Left renal pelvis (tissue), 4 donors: ENCODE measurements at regions not wholly inside any gene's neighbourhood (a gene's known extent, or its start where the extent isn't known, plus 50 kb on each side); places are given as distances from the start of the nearest gene placed in this dataset.
"Not testable (repeated sequence)": the region's sequence is repeated elsewhere in the genome, so short reads cannot be mapped to it uniquely, and the experiment has no call there.

Source experiments
- DNase-seq, 4 donors: peaks; one replicate each; pipeline ENCODE4 v3.0.0-alpha.2; 2013; ENCODE audit warnings: low read depth in 4 of 4, low spot score in 3 of 4

DNA sequence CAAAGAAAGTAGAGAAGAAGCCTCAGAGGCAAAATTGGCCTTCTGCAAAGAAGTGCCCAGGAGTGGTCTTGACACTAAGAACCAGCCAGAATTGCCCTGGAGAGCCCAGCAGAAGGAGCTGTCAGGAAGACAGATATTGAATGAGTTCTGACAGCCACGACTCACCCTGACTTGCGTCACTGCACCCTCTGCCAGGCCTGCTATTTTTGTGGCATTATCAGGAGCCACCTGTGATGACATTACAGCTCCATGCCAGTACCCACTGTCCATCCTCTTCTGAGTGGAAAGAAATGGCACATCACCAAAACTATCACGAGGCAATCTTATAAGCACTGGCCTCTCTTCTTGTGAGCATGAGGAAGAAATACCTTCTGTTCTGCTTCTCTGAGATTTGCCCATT, 67.7 kb downstream of the SMIM20 start:
- DNase-seq = no peak

DNA sequence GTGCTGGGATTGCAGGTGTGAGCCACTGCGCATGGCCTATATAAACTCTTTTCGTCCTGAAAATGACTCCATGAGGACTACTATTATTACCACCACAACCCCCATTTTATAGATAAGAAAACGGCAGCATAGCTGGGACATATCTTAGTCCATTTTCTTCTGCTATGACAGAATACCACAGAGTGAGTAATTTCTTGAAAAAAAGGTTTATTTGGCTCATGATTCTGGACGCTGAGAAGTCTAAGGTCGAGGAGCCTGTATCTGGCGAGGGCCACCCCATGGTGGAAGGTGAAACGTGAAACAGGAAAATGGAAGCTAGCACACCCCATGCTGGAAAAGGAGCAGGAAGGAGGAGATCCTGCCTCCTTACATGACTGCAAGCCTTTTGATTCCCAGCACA, 68.9 kb downstream of the SMIM20 start:
- DNase-seq = no peak

DNA sequence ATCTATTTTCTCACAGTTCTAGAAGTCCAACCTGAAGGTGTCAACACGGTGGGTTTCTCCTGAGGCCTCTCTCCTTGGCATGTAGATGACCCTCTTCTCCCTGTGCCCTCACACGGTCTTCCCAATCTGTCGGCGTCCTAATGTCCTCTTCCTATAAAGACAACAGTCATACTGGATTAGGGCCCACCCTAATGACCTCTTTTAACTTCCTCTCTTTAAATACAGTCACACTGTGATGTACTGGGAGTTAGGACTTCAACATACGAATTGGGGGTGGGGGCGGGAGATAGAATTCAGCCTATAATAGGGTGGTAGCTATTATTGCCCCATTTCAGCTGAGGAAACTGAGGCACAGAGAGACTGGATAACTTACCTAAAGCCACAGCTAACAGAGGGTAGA, 70.2 kb downstream of the SMIM20 start:
- no peak for DNase-seq

DNA sequence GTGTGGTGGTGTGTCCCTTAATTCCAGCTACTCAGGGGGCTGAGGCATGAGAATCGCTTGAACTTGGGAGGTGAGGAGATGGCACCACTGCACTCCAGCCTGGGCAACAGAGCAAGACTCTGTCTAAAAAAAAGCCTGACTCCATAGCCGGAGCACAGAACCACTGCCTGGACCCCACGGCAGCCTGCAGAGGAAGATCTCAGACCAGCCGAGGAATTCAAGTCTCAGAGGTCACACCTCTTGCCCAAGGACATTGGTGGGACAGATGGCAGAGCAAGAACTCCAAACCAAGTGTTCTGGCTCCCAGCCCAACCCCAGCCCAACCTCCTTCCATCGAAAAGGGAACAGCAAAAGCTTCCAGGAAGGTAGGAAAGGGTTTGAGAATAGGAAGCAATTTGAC, 70.8 kb downstream of the SMIM20 start:
- DNase-seq = no peak

DNA sequence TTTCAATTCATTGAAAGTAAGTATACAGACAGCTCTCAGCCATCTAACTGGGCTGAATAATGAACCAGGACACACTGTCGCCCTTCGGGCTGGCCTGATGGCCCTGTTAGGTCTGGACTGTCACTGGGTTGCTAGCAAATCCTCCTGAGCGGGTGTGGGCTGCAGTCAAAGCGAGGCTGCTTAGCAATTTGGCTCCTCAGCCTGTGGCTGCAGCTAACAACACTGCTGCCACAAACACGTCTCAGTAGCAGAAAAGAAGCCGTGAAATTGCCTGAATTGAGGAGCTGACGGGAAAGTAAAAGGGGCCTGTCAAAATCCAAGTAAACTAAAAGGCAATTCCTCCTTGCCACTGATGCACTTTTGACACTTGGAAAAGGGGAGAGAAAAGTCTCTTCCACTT, 72.8 kb downstream of the SMIM20 start:
- DNase-seq = no peak

DNA sequence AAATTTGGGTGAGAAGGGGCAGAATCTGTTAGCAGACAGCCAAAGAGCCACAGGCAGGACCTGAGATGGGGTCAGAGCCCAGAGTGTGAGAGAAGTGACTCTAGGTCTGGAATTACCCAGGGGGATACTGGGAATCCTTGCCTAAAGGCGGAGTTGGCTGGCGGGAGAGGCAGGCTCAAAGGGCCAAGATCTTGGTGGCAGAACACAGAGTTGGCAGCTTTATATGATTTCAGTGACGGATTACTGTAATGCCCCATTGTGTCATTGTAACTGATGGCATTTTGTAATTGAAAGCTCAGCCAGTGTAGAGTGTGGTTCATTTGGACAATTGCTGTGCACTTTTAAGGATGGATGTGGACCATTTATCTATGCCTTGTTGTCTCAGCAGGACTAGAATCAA, 77.3 kb downstream of the SMIM20 start:
- DNase-seq = no peak

DNA sequence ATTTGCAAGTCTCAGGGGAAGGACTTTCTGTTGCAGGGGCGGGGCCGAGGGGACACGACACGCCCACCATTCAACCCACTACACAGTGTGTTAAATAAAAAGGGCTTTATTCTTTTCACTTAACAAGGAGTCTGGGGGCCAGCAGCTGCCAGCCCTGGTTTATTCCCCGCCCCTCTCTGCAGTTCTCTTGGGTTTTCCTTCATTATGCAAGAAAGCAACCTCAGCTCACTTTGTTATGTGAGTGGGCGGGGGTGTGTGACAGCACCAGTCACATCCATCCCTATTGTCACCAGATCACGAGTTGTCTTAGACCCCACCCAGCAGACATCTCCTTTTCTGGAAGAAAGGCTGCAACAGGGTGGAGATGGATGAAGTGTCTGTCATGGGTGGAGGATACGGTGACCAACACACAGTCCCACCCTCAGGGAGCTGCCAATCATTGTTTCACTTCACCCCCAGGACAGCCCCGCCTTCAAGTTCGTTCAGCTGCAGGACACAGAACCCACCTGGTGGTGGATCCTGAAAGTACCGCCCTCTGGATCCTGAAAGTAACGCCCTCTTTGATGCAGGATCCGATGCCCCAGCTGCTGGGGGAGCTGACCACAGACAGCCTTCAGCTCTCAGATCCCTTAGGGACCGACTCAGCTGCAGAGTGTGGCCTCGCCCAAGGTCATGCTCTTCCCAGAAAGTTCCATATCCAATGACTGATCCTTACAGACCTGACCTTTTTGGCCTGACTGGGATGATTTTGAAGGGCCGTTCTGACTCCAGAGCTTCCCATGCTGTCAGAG, 79.6 kb downstream of the SMIM20 start:
- no peak for DNase-seq

DNA sequence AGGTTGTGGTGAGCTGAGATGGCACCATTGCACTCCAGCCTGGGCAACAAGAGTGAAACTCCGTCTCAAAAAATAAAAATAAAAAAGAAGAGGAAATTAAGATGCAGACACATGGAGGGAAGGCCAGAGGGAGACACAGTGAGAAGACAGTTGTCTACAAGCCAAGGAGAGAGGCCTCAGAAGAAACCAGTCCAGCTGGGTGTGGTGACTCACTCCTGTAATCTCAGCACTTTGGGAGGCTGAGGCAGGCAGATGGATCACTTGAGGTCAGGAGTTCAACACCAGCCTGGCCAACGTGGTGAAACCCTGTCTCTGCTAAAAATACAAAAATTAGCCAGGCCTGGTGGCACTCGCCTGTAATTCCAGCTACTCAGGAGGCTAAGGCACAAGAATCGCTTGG, 80.6 kb downstream of the SMIM20 start:
- not testable (repeated sequence) for DNase-seq

DNA sequence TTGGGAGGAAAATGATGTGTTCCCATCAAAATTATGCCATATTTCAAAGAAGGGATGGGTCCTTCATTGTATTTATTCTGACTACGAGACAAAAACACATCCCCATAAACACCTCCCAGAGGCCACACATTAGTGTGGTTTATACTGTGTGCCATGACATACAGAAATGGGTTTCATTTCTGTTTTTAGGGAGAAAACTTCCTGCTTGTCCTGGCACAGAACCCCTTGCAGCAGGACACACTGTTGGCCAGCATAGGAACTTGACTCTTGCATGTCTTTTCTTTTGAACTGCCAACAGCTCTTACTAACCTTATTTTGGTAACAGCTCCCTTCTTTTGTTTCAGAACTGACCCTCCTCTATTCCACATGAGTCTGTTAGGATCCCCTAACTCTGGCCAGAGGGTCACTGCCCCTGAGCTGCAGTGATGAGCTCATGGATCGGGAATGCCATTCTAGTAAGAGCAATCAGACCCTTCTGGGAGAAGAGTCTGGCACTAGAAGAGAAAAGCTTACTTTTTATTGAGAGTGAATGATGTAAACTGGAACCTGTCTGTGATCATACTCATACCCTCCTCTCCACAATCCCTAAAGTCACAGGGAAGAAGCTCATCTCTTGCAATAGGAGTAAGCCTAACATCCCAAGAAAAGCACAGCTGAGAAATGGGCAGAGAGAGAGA, 86.4 kb downstream of the SMIM20 start:
- DNase-seq = no peak

DNA sequence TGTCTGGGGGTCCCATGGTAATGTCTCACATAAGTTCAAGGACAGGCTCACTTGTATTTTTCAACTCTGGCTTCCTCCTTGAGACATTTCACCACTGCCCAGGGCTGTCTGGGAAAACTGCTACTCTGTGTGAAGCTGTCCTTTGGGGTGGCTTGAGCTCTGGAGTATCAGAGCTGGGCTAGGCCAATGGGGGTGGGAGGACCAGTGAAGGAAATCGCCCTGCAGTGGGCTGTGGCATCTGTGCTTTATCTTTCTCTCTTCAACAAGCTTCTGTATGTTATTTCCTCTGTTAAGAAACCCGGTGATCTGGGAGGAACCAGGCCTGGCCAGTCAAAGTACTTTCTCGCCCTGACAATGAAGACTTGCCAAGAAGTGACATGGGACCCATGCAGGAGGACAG, 87.4 kb downstream of the SMIM20 start:
- no peak for DNase-seq

DNA sequence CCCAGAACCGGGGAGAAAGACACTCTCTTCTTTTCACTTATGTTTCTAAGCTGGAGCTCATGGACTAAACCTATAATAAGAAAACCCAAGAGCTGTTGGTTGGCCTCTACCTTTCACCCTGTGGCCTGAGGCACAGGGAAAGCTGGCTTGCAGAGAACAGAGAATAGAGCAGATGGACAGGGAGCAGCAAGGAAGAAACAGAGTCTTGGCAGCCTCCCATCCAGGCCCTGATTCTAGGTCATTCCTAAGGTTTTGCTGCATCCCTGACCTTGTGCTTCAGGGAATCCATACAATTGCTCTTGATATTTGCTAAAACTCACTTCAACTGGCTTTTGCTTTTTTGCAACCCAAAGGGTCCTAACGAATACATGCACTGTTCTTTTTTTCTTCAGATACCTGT, 87.8 kb downstream of the SMIM20 start:
- DNase-seq = no peak

DNA sequence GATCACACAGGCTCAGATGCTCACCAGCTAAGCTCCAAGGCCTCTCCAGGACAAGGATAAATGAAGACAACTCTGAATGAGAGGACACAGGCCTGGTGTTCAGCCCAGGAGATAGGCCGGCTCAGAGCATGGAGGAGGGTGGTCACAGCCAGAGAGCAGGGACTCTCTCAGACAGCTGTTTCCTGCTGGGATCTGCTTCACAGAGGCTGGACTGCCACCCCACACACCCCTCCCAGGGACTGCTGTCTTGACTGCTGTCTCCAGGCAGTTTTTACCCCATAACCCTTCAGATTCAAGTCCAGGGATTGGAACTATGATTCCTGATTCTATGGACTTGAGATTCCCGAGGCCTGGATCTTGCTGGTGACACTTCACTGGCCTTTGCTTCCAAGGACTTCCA, 89.0 kb downstream of the SMIM20 start:
- no peak for DNase-seq

DNA sequence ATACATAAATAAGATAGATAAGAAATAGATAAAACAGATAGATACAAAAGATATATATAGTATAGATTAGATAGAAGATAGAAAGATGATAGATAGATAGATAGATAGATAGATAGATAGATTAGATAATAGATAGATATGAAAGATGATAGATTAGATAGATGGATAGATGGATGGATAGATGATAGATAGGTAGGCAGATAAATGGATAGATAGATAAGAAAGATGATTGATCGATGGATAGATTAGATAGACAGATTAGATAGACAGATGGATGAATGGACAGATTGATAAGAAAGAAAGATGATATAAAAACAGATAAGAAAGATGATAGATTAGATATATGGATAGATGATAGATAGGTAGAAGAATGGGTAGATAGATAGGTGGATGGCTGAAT, 90.3 kb downstream of the SMIM20 start:
- DNase-seq = no peak

DNA sequence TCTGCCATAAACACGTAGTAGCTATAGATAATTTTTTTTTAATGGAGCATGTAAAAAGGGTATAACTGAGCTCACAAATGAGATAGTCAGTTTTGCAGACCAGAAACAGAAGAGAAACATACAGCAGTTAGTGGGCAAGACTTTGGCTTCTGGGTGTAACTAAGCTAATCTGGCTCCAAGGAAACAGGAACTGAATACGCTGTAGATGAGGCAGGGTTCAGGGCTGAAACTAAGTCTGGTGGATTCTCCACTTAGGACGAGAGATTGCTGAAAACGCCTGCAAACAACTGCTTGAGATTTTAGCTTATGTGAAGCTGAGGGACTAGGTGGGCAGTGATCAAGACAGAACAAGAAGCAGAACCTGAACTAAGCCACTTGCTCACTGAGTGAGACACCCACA, 91.7 kb downstream of the SMIM20 start:
- DNase-seq = no peak

DNA sequence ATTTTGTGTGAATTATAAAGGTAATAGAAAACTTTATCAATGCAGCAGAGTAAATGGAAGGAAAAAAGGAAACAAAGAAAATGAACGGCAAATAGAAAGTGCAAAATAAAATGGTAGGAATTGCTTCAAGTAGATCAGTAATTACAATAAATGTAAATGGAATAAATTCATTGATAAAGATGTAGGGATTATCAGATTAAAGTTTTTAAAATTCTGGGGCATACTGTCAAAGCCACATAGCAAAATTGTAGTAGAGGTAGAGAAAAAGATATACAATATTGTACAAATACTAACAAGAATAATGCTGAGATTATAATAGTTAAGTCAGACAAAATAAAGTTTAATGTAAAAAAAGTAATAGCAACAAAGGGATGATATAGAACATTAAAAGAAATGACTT, 94.7 kb downstream of the SMIM20 start:
- DNase-seq = no peak

DNA sequence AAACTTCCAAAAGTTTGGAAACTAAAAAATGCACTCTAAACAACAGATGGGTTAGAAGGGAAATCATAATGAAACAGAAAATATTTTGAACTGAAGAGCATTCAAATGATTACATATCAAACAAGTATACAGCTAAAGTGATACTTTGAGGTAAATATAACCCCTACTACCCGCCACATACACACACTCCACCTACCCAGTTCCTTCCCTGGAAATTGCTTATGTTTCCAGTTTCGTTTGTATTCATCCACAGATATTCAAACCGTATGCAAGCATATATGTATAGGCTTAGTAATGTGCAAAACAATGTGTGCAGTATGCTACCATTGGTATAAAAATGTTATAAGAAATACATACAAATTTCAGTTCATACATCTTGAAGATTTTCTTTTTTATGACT, 95.5 kb downstream of the SMIM20 start:
- no peak for DNase-seq

DNA sequence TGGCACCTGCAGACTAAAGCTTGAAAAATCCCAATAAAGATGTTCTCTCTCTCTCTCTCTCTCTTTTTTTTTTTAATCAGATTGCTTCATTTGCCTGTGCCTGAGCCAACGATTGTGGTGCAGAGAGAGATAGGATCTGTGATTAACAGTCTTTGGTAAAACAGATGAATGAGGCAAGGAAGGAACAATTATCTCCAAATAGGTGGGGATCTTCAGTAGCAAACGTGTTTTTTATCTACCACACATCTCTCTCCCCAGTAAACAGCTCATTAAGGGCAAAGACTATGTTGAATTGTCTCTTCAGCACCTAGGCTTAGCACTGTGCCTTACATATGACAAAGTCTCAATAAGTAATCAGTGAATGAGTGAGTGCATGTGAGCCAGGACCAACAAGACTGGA, 96.3 kb downstream of the SMIM20 start:
- no peak for DNase-seq

DNA sequence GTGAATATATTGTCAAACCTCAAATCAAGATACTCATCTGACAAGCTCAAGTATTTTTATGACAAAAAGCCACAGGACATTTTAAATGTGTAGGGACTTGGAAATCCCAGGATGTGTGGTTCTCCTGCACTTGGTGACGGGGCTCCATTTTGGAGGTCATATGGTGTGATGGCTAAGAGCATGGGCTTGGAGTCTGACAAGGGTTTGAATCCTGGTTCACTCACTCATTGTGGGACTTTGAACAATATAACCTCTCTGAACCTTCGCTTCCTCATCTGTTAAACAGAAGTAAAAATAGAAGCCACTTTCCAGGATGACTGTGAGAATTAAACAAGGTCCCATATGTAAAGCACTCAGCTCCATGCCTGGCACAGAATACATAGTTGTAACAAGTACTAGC, 99.6 kb downstream of the SMIM20 start:
- DNase-seq = no peak

DNA sequence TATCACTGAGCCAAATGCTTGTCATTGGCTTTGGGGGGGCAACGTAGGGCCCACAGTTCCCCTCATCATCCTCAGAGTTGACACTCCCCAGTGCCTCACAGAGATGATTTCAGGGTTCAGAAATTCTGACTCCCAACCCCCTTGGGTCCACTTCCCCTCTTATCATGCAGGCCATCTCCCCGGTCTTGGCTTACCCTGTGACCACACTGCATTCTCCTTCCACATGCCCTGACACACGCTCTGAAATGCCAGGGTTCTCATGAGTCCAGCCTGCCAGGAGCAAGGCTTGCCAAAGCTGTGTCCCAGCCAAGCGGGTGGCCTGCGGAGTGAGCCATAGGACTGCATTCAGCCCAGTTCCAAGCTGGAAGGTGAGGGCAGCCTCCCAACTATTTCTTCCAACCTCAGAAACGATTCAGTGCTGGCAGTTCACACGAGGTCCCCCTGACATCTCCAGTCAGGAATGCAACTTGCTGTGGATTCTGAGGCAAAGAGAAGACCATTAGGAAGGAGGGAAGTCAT, 101.2 kb downstream of the SMIM20 start:
- DNase-seq = no peak

DNA sequence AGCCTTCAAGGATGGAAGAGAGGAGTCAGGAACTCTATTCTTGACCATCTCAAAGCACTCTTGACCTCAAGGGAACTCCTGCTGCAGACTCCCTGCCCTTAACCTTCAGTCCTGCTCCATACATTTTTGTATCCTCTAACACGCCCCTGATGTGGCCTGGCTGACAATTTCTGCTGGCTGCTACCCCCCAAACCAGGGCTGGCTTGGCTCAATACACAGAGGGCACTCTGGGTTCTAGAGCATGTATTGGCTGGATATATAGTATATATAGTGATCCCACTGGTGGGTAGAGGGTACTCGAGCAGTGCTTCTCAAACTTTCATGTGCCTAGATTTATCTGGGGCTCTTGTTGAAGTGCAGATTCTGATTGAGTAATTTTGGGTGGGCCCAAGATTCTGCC, 101.9 kb downstream of the SMIM20 start:
- DNase-seq = no peak

DNA sequence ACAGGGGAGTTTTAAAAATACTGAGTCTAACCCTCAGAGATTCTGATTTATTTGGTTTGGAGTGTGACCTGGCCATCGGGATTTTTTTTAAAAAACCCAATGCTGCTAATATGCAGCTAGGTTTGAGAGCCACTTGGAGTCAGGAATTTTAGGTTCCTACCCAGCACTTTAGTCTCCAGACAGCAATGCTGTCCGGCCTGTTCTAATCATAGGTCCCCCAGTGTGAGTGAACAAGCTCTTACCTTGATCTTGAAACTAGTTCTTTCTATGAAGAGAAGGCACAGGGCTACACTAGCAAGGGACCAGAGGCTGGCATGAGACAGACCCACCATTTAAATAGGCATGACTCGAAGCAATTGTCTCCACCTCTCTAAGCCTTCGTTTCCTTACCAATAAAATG, 103.5 kb downstream of the SMIM20 start:
- no peak for DNase-seq

DNA sequence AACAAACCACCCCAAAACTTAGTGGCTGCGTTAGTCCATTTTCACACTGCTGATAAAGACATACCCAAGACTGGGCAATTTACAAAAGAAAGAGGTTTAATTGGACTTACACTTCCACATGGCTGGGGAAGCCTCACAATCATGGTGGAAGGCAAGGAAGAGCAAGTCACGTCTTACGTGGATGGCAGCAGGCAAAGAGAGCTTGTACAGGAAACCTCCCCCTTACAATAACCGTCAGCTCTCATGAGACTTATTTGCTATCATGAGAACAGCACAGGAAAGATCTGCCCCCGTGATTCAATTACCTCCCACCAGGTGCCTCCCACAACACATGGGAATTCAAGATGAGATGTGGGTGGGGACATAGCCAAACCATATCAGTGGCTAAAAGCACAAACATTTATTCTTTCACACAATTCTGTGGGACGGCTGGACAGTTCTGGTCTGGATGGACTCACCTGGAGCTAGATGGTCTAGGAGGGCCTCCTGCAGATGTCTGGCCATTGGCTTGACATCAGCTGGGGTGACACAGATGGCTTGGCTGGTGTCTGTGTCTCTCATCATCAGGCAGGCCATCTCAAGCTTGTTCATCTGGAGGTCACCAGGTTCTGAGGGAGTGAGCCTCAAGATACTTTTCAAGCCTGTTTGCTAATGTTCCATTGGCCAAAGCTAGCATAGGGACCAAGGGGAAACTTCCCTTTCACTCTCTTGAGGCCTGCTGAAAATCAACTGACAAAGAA, 104.1 kb downstream of the SMIM20 start:
- DNase-seq = not testable (repeated sequence)
